Activated CD8-positive, alpha-beta T cell treated with anti-CD3 and anti-CD28 coated beads, Interleukin-2, amount 10 ng/mL, durations not matched to agents 7 days and 5 days (primary cell): ENCODE measurements at regions not wholly inside any gene's neighbourhood (a gene's known extent, or its start where the extent isn't known, plus 50 kb on each side); places are given as distances from the start of the nearest gene placed in this dataset.
"Not testable (repeated sequence)": the region's sequence is repeated elsewhere in the genome, so short reads cannot be mapped to it uniquely, and the experiment has no call there.

ENCODE experiments used
- ATAC-seq: fragments of 150-1000 bp; cut with Tn5 transposase; one replicate; pipeline ENCODE4 v1.10.0; 2021; ENCODE audit warnings: moderate library complexity
- CTCF ChIA-PET: fragments of 350-600 bp; sonication (Branson Sonifier 250); formaldehyde crosslinking; loops from one replicate; lab custom pipeline; 2021; ENCODE audit warnings: antibody characterized with exemption; lab: Charles Lee
- POLR2A ChIA-PET: fragments of 350-600 bp; sonication (Branson Sonifier 250); formaldehyde crosslinking; loops from one replicate; lab custom pipeline; 2021; ENCODE audit warnings: antibody characterized with exemption; lab: Charles Lee
- DNase-seq: peaks from one replicate; pipeline ENCODE4 v3.0.0-alpha.2; 2020
- H3K27ac Mint-ChIP-seq: one replicate; pipeline ENCODE4 v1.8.0; 2021; ENCODE audit warnings: mild to moderate bottlenecking, mixed read lengths
- H3K27me3 Mint-ChIP-seq: one replicate; pipeline ENCODE4 v1.8.0; 2021; ENCODE audit warnings: low read depth, mixed read lengths
- H3K36me3 Mint-ChIP-seq: one replicate; pipeline ENCODE4 v1.8.0; 2021; ENCODE audit warnings: low read depth, mixed read lengths
- H3K4me1 Mint-ChIP-seq: one replicate; pipeline ENCODE4 v1.8.0; 2021; ENCODE audit warnings: low read depth, mixed read lengths
- H3K4me3 Mint-ChIP-seq: one replicate; pipeline ENCODE4 v1.8.0; 2021; ENCODE audit warnings: mild to moderate bottlenecking, mixed read lengths
- H3K9me3 Mint-ChIP-seq: one replicate; pipeline ENCODE4 v1.8.0; 2022; ENCODE audit warnings: mixed read lengths; ENCODE audit not compliant: insufficient read depth

GRCh38 chr22:49671331-49672013, 156.2 kb downstream of the BRD1 start:
- CTCF ChIA-PET, result no interaction called here
- Mint-ChIP-seq H3K27ac (no peak overlapping the region), H3K4me1 (peaks cover 27% of the 10 kb centered on the region), H3K27me3 (peaks cover 31% of the 10 kb centered on the region), H3K4me3 (peak overlapping the region; percentile 49), H3K36me3 (no peaks in the 10 kb centered on the region), H3K9me3 (no peaks in the 10 kb centered on the region)
- ATAC-seq (no peak), DNase-seq (no peak)
- POLR2A ChIA-PET, result no interaction called here

GRCh38 chr22:49670456-49671330, 157.0 kb downstream of the BRD1 start:
- ChIA-PET CTCF (interaction anchor here (1.2 kb wide), 1 partner anchor 54 kb away, joined by 4 read pairs; no protein-coding TSS in a partner anchor), POLR2A (no interaction called here)
- Mint-ChIP-seq H3K4me1 (peaks cover 33% of the 10 kb centered on the region), H3K27ac (no peak overlapping the region), H3K9me3 (no peaks in the 10 kb centered on the region), H3K27me3 (peaks cover 29% of the 10 kb centered on the region), H3K36me3 (no peaks in the 10 kb centered on the region), H3K4me3 (peak overlapping the region; percentile 49)
- ATAC-seq, result peak; percentile 65
- no peak for DNase-seq

DNA sequence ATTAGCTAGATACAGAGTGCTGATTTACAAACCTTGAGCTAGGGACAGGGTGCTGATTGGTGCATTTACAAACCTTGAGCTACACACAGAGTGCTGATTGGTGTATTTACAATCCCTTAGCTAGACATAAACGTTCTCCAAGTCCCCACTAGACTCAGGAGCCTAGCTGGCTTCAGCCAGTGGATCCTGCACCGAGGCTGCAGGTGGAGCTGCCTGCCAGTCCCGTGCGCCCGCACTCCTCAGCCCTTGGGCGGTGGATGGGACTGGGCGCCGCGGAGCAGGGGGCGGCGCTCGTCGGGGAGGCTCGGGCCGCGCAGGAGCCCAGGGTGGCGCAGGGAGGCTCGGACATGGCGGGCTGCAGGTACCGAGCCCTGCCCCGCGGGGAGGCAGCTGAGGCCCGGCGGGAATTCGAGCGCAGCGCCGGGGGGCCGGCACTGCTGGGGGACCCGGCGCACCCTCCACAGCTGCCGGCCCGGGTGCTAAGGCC, 157.7 kb downstream of the BRD1 start:
- H3K27ac Mint-ChIP-seq, H3K36me3 Mint-ChIP-seq, POLR2A ChIA-PET, H3K9me3 Mint-ChIP-seq: not testable (repeated sequence)
- peak; percentile 44 for DNase-seq
- peak; percentile 54 for ATAC-seq
- H3K4me1 Mint-ChIP-seq, result peaks cover 33% of the 10 kb centered on the region
- peaks cover 27% of the 10 kb centered on the region for H3K27me3 Mint-ChIP-seq
- CTCF ChIA-PET, result interaction anchor here (1.2 kb wide), 1 partner anchor 54 kb away, joined by 4 read pairs; no protein-coding TSS in a partner anchor
- H3K4me3 Mint-ChIP-seq, result peak overlapping the region; percentile 34

DNA sequence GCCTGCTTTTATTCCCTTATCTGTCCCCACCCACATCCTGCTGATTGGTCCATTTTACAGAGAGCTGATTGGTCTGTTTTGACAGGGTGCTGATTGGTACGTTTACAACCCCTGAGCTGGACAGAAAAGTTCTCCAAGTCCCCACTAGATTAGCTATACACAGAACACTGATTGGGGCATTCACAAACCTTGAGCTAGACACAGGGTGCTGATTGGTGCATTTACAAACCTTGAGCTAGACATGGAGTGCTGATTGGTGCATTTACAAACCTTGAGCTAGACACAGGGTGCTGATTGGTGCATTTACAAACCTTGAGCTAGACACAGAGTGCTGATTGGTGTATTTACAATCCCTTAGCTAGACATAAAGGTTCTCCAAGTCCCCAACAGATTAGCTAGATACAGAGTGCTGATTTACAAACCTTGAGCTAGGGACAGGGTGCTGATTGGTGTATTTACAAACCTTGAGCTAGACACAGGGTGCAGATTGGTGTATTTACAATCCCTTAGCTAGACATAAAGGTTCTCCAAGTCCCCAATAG, 158.2 kb downstream of the BRD1 start:
- H3K27ac Mint-ChIP-seq, H3K36me3 Mint-ChIP-seq, H3K9me3 Mint-ChIP-seq, POLR2A ChIA-PET, DNase-seq: not testable (repeated sequence)
- peaks cover 33% of the 10 kb centered on the region for H3K4me1 Mint-ChIP-seq
- H3K4me3 Mint-ChIP-seq, result peak overlapping the region; percentile 34
- H3K27me3 Mint-ChIP-seq, result peaks cover 25% of the 10 kb centered on the region
- peak; percentile 45 for ATAC-seq
- CTCF ChIA-PET, result interaction anchor here (1.2 kb wide), 1 partner anchor 55 kb away, joined by 4 read pairs; no protein-coding TSS in a partner anchor

DNA sequence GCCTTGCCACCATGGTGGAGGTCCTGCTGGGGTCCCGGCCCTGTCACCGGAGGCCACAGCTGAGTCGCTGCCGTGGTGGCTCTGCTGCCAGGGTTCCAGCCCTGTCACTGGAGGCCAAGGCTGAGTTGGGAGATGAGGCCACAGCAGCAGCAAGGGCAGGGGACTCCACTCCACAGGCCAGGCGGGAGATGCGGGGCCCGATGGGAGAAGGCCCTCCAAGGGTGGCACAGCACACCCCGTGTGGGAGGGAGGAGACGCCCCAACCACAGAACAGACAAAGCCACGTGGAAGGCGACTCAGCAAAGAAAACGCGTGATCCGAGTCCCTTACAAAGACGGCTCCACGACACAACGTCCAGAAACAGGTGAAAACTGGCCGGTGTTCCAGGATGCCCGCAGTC, 159.3 kb downstream of the BRD1 start:
- no peak for DNase-seq
- Mint-ChIP-seq H3K27ac (no peak overlapping the region), H3K4me3 (peak overlapping the region; percentile 18), H3K36me3 (no peaks in the 10 kb centered on the region), H3K9me3 (no peaks in the 10 kb centered on the region), H3K27me3 (peaks cover 25% of the 10 kb centered on the region), H3K4me1 (peaks cover 33% of the 10 kb centered on the region)
- POLR2A ChIA-PET, result interaction anchor here (0.7 kb wide), 1 partner anchor 10 kb away, joined by 3 read pairs; no protein-coding TSS in a partner anchor
- ATAC-seq, result no peak
- CTCF ChIA-PET, result no interaction called here

- H3K27me3 Mint-ChIP-seq, result peaks cover 25% of the 10 kb centered on the region
- POLR2A ChIA-PET, result no interaction called here
These were observed 160.4 kb downstream of the BRD1 start for GRCh38 chr22:49667236-49667635.

DNA sequence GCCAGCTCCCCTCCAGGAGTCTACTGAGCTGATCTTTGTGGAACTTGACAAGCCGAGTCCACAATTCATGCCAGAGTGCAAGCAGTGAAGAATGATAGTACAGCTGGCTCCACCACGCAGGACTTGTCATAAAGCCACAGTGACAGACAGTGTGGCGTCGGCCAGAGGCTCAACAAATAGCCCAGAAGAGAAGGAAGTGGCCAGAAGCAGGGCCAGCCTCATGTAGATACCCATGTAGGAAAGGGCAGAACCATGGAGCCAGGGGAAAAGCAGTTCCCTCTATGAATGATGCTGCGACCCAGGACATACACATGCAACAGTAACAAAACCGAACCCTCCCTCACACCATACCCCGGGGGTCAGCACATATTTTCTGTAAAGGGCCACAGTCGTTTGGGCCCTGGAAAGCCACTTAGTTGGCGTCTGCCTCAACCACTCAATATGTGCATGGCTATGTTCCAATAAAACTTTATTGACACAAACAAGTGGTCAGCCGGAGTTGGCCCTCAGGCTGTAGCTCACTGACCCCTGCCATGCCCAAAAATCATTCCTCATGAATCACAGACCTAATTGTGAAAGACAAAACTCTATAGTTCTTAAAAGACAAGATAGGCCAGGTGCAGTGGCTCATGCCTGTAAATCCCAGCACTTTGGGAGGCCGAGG, 161.4 kb downstream of the BRD1 start:
- Mint-ChIP-seq H3K9me3 (no peaks in the 10 kb centered on the region), H3K36me3 (no peaks in the 10 kb centered on the region), H3K27me3 (peaks cover 17% of the 10 kb centered on the region), H3K4me3 (no peak overlapping the region), H3K27ac (no peak overlapping the region), H3K4me1 (peaks cover 28% of the 10 kb centered on the region)
- ATAC-seq (no peak), DNase-seq (no peak)
- CTCF ChIA-PET, result interaction anchor here (1.4 to 1.5 kb wide), 2 partner anchors 35 to 58 kb away, joined by 3 to 4 read pairs; no protein-coding TSS in a partner anchor
- POLR2A ChIA-PET, result no interaction called here

More at GRCh38 chr22:49667236-49667635, 160.4 kb downstream of the BRD1 start:
- DNase-seq, result peak; percentile 39
- Mint-ChIP-seq H3K36me3 (no peaks in the 10 kb centered on the region), H3K4me3 (peak overlapping the region; percentile 58), H3K9me3 (no peaks in the 10 kb centered on the region), H3K27ac (peak overlapping the region; percentile 79), H3K4me1 (peaks cover 33% of the 10 kb centered on the region)
- CTCF ChIA-PET, result interaction anchor here (1.4 to 1.5 kb wide), 2 partner anchors 34 to 57 kb away, joined by 3 to 4 read pairs; no protein-coding TSS in a partner anchor
- no peak for ATAC-seq

- DNase-seq (no peak), ATAC-seq (no peak)
- H3K36me3 Mint-ChIP-seq, result no peaks in the 10 kb centered on the region
- ChIA-PET POLR2A (no interaction called here), CTCF (no interaction called here)
- peaks cover 11% of the 10 kb centered on the region for H3K27me3 Mint-ChIP-seq
- no peaks in the 10 kb centered on the region for H3K9me3 Mint-ChIP-seq
- H3K27ac Mint-ChIP-seq, result no peak overlapping the region
- H3K4me3 Mint-ChIP-seq, result no peak overlapping the region
- H3K4me1 Mint-ChIP-seq, result peaks cover 24% of the 10 kb centered on the region
These were observed 162.8 kb downstream of the BRD1 start for GRCh38 chr22:49664891-49665290.

- no peak for ATAC-seq
- no peak for DNase-seq
- Mint-ChIP-seq H3K36me3 (no peaks in the 10 kb centered on the region), H3K27ac (no peak overlapping the region), H3K27me3 (peaks cover 6% of the 10 kb centered on the region), H3K9me3 (no peaks in the 10 kb centered on the region), H3K4me3 (no peak overlapping the region), H3K4me1 (peaks cover 24% of the 10 kb centered on the region)
- CTCF ChIA-PET, result no interaction called here
- POLR2A ChIA-PET, result no interaction called here
These were observed 163.2 kb downstream of the BRD1 start for GRCh38 chr22:49664371-49664881.

GRCh38 chr22:49663823-49664222, 163.8 kb downstream of the BRD1 start:
- peaks cover under 1% of the 10 kb centered on the region for H3K27me3 Mint-ChIP-seq
- no peaks in the 10 kb centered on the region for H3K36me3 Mint-ChIP-seq
- ATAC-seq (no peak), DNase-seq (no peak)
- peaks cover 19% of the 10 kb centered on the region for H3K4me1 Mint-ChIP-seq
- no peak overlapping the region for H3K4me3 Mint-ChIP-seq
- no peak overlapping the region for H3K27ac Mint-ChIP-seq
- ChIA-PET CTCF (no interaction called here), POLR2A (no interaction called here)
- no peaks in the 10 kb centered on the region for H3K9me3 Mint-ChIP-seq

- no peaks in the 10 kb centered on the region for H3K27me3 Mint-ChIP-seq
- no peaks in the 10 kb centered on the region for H3K36me3 Mint-ChIP-seq
- H3K4me1 Mint-ChIP-seq, result peaks cover 18% of the 10 kb centered on the region
- no peak for DNase-seq
- no peak overlapping the region for H3K4me3 Mint-ChIP-seq
- no peak overlapping the region for H3K27ac Mint-ChIP-seq
- no peaks in the 10 kb centered on the region for H3K9me3 Mint-ChIP-seq
- ATAC-seq, result no peak
- CTCF ChIA-PET, result no interaction called here
- POLR2A ChIA-PET, result no interaction called here
These were observed 164.4 kb downstream of the BRD1 start for GRCh38 chr22:49663311-49663711.
